GM12878 (cell line): ENCODE measurements at regions not wholly inside any gene's neighbourhood (a gene's known extent, or its start where the extent isn't known, plus 50 kb on each side); places are given as distances from the start of the nearest gene placed in this dataset.
A peak's percentile ranks its signal among the peaks of the same experiment; 100 is the strongest.

ENCODE experiments used
- BMI1 ChIP-seq: fragments of 450-650 bp; IDR thresholded peaks from 2 replicates; pipeline ENCODE4 v1.6.1; 2016; ENCODE audit warnings: mild to moderate bottlenecking, moderate library complexity, borderline replicate concordance
- ESRRA ChIP-seq: IDR thresholded peaks from 2 replicates; pipeline ENCODE4 v1.6.1; 2012; ENCODE audit warnings: mild to moderate bottlenecking, low read length, improper control_type of control experiment
- FOXK2 ChIP-seq: fragments of 450-650 bp; IDR thresholded peaks from 2 replicates; pipeline ENCODE4 v1.6.1; 2017; ENCODE audit warnings: mild to moderate bottlenecking, moderate library complexity
- IKZF2 ChIP-seq, 2 experiments: fragments of 450-650 bp; IDR thresholded peaks; 2 replicates each; pipeline ENCODE4 v1.6.1; 2017; ENCODE audit warnings: mild to moderate bottlenecking in 2 of 2, moderate library complexity in 2 of 2
- MTA3 ChIP-seq: IDR thresholded peaks from 2 replicates; pipeline ENCODE4 v1.6.1; 2012; ENCODE audit warnings: low read length, inconsistent platforms, borderline replicate concordance
- PAX5 ChIP-seq: IDR thresholded peaks from 2 replicates; pipeline ENCODE4 v1.6.1; 2011; ENCODE audit warnings: low read depth, low read length, borderline replicate concordance
- SREBF1 ChIP-seq: IDR thresholded peaks from 2 replicates; pipeline ENCODE4 v1.6.1; 2012; ENCODE audit warnings: mild to moderate bottlenecking, low read length
- STAT3 ChIP-seq: IDR thresholded peaks from 2 replicates; pipeline ENCODE4 v1.6.1; 2011; ENCODE audit warnings: low read depth, low read length, improper control_type of control experiment
- SUZ12 ChIP-seq: fragments of 200-600 bp; sonication (generic); IDR thresholded peaks from one replicate; pipeline ENCODE4 v1.6.1; 2018; ENCODE audit warnings: antibody characterized with exemption, mild to moderate bottlenecking; ENCODE audit not compliant: unreplicated experiment
- TAF1 ChIP-seq: IDR thresholded peaks from 2 replicates; pipeline ENCODE4 v1.6.1; 2011; ENCODE audit warnings: mild to moderate bottlenecking, low read depth, low read length, borderline replicate concordance
- TCF7 ChIP-seq: IDR thresholded peaks from 2 replicates; pipeline ENCODE4 v1.6.1; 2014; ENCODE audit warnings: antibody characterized with exemption, borderline replicate concordance
- ZNF217 ChIP-seq: fragments of 450-650 bp; IDR thresholded peaks from 2 replicates; pipeline ENCODE4 v1.6.1; 2017; ENCODE audit warnings: antibody characterized with exemption, mild to moderate bottlenecking
- ZSCAN29 ChIP-seq: fragments of 450-650 bp; IDR thresholded peaks from 2 replicates; pipeline ENCODE4 v1.6.1; 2017; ENCODE audit warnings: mild to moderate bottlenecking, moderate library complexity
- TF ChIP-seq, protein P1 (sequence below): IDR thresholded peaks from 2 replicates; pipeline ENCODE4 v1.6.1; 2011; ENCODE audit warnings: low read depth, low read length, improper control_type of control experiment, borderline replicate concordance
- TF ChIP-seq, protein P2 (sequence below): IDR thresholded peaks from 2 replicates; pipeline ENCODE4 v1.6.1; 2011; ENCODE audit warnings: mild to moderate bottlenecking, low read depth, low read length, moderate library complexity; ENCODE audit not compliant: insufficient replicate concordance
- TF ChIP-seq, protein P3 (sequence below), 3 experiments: IDR thresholded peaks in 2 of 3; conservative IDR thresholded peaks in 1 of 3; 2 replicates each; pipeline ENCODE4 v1.5.1; 2011; ENCODE audit warnings: low read depth in 3 of 3, low read length in 3 of 3, mild to moderate bottlenecking in 3 of 3, control low read depth in 2 of 3, moderate library complexity in 2 of 3, inconsistent platforms in 1 of 3, mixed read lengths in 1 of 3; ENCODE audit not compliant: control insufficient read depth in 2 of 3, insufficient read depth in 1 of 3; ENCODE audit errors: extremely low read depth in 1 of 3

DNA sequence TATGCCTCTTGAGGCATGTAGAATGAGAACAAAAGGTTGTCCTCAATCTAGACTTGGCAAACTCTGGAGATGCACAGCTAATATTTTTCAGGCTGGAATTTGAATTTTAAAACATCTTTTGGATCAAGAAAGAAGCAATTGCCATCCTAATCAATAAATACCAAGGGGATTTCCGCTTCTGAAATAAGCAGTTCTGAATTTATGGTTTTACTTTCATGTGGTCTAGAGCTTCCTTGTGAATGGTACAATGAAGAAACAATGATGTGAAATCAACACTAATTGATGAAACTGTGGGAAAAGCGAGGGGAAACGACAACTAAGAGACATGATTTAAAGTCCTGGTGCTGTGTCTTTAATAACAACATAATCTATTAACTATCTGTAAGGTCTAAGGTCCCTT, 1202.7 kb downstream of the SORCS3 start (continued):
- no peak for TF ChIP-seq ZSCAN29
- peak; percentile 74 to 77; a peak in 3 of 4 replicates for TF ChIP-seq IKZF2 (IDR thresholded peaks at IDR 0.05)
- no peak for TF ChIP-seq SREBF1
- TF ChIP-seq, protein P1, sequence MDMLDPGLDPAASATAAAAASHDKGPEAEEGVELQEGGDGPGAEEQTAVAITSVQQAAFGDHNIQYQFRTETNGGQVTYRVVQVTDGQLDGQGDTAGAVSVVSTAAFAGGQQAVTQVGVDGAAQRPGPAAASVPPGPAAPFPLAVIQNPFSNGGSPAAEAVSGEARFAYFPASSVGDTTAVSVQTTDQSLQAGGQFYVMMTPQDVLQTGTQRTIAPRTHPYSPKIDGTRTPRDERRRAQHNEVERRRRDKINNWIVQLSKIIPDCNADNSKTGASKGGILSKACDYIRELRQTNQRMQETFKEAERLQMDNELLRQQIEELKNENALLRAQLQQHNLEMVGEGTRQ: no peak
- TF ChIP-seq TCF7: peak; percentile 78; the same call in 1 of the 2 replicates
- 0 out of 2 replicates have a peak, but pooled peaks have one; percentile 24 for TF ChIP-seq BMI1
- TF ChIP-seq, protein P2, sequence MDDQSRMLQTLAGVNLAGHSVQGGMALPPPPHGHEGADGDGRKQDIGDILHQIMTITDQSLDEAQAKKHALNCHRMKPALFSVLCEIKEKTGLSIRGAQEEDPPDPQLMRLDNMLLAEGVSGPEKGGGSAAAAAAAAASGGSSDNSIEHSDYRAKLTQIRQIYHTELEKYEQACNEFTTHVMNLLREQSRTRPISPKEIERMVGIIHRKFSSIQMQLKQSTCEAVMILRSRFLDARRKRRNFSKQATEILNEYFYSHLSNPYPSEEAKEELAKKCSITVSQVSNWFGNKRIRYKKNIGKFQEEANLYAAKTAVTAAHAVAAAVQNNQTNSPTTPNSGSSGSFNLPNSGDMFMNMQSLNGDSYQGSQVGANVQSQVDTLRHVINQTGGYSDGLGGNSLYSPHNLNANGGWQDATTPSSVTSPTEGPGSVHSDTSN: no peak
- TF ChIP-seq PAX5: no peak
- no peak for TF ChIP-seq TAF1
- TF ChIP-seq, protein P3, sequence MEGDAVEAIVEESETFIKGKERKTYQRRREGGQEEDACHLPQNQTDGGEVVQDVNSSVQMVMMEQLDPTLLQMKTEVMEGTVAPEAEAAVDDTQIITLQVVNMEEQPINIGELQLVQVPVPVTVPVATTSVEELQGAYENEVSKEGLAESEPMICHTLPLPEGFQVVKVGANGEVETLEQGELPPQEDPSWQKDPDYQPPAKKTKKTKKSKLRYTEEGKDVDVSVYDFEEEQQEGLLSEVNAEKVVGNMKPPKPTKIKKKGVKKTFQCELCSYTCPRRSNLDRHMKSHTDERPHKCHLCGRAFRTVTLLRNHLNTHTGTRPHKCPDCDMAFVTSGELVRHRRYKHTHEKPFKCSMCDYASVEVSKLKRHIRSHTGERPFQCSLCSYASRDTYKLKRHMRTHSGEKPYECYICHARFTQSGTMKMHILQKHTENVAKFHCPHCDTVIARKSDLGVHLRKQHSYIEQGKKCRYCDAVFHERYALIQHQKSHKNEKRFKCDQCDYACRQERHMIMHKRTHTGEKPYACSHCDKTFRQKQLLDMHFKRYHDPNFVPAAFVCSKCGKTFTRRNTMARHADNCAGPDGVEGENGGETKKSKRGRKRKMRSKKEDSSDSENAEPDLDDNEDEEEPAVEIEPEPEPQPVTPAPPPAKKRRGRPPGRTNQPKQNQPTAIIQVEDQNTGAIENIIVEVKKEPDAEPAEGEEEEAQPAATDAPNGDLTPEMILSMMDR (IDR thresholded peaks at IDR 0.05 in 2 of 3, conservative IDR thresholded peaks at IDR 0.05 in 1 of 3; ENCODE audit: control insufficient read depth in 2 of 3, extremely low read depth in 1 of 3, insufficient read depth in 1 of 3, low read depth in 3 of 3, low read length in 3 of 3): no peak
- no peak for TF ChIP-seq ZNF217
- TF ChIP-seq FOXK2: no peak
- TF ChIP-seq STAT3: no peak
- no peak for TF ChIP-seq MTA3
- TF ChIP-seq SUZ12: no peak
- TF ChIP-seq ESRRA: no peak
